ENCODE measurements at regions not wholly inside any gene's neighbourhood (a gene's known extent, or its start where the extent isn't known, plus 50 kb on each side); places are given as distances from the start of the nearest gene placed in this dataset.

DNA sequence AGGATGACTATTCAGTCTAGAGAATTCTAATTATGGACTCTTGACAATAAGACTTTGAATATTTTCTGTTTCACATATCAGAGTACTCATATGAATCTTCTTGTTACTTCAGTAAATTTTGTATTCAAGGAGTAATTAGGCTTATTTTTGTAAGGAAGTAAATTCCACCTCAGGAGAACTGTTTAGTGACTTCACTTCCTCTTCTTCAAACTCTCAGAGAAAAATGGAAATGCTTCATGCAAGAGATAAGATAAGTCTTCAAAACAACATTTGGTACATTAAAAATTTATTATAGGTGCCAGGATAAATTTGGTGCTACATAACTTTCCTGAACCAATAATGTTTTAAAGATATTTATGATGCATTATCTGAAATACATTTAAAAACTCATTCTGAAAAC lies 1421.9 kb downstream of the PCDH7 start:
- TF ChIP-seq CTCF (IDR thresholded peaks at IDR 0.05; ENCODE audit: low read length) (no peak), EZH2 (IDR thresholded peaks at IDR 0.05; ENCODE audit: borderline replicate concordance, low read length) (no peak)

Data from OCI-LY1 (cell line).